ENCODE measurements at regions not wholly inside any gene's neighbourhood (a gene's known extent, or its start where the extent isn't known, plus 50 kb on each side); places are given as distances from the start of the nearest gene placed in this dataset.

DNA sequence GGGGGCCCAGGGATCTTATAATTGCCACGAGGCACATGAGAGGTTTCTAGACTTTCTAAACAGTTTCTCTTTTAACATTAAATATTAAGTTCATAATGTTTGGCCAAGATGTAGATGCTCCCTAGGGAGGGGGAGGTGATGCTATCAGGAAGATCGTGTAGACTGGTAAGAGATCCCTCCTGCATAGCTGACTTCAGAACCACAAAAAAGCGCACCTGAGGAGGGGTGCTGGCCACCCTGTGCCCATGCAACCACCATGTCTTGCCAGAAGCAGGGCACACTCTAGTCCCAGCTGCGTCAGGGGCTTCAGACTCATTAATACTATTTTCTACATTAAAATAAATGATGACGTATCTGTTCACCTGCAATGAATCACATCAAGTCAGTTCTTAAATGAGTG is 103.4 kb upstream of the SLC35G4 start:
- no peaks in the 10 kb centered on the region; the same call in 1 of the 2 replicates for H4K20me1 ChIP-seq (replicated peaks; ENCODE audit: control insufficient read depth, insufficient read depth, low read length)
- no peak for FAIRE-seq
- CTCF ChIA-PET (ENCODE audit: low intra/inter-chr PET ratio) = no interaction called here
- no peak overlapping the region for H2AFZ ChIP-seq (ENCODE audit: low read depth, low read length)
- DNase-seq (ENCODE audit: extremely low read depth in 1 of 4, low spot score in 3 of 4) = no peak
- BruUV-seq (replicated peaks) = no TSS peak
- WGBS (ENCODE audit: insufficient coverage, low coverage, missing lambda C conversion rate) = 0% methylated on average over 5 of the region's 5 CpGs
- H3K4me2 ChIP-seq (ENCODE audit: insufficient read depth, low read length) = no peak overlapping the region
- no peaks in the 10 kb centered on the region for H3K4me1 ChIP-seq (replicated peaks in 1 of 2; ENCODE audit: control insufficient read depth in 2 of 2, insufficient read depth in 2 of 2, low read length in 2 of 2)
- H3K36me3 ChIP-seq (ENCODE audit: control insufficient read depth, insufficient read depth, low read length) = no peaks in the 10 kb centered on the region
- H3K4me3 ChIP-seq = no peak overlapping the region
- no peak overlapping the region for H3K27ac ChIP-seq (ENCODE audit: extremely low read depth, low read depth, low read length)
- no peaks in the 10 kb centered on the region for H3K79me2 ChIP-seq (ENCODE audit: control insufficient read depth, insufficient read depth, low read length)
- in situ Hi-C loops (cut with MboI) = no loop called here
- H3K27me3 ChIP-seq (ENCODE audit: control insufficient read depth in 2 of 2, insufficient read depth in 2 of 2, low read length in 2 of 2) = no peaks in the 10 kb centered on the region
- POLR2A ChIA-PET = no interaction called here
- no peak overlapping the region for H3K9ac ChIP-seq (ENCODE audit: insufficient read depth in 1 of 2, low read depth in 2 of 2, low read length in 2 of 2)
- H3K9me3 ChIP-seq (replicated peaks; ENCODE audit: control insufficient read depth, insufficient read depth, low read depth, low read length) = no peaks in the 10 kb centered on the region
- TF ChIP-seq FOXP4 (CRISPR knock-in tag; IDR thresholded peaks at IDR 0.05; ENCODE audit: borderline replicate concordance) = no peak
- TF ChIP-seq FOXP1 (CRISPR knock-in tag; IDR thresholded peaks at IDR 0.05) = no peak
- no peak for TF ChIP-seq ZNF224 (CRISPR knock-in tag; IDR thresholded peaks at IDR 0.05)
- TF ChIP-seq, protein P1, sequence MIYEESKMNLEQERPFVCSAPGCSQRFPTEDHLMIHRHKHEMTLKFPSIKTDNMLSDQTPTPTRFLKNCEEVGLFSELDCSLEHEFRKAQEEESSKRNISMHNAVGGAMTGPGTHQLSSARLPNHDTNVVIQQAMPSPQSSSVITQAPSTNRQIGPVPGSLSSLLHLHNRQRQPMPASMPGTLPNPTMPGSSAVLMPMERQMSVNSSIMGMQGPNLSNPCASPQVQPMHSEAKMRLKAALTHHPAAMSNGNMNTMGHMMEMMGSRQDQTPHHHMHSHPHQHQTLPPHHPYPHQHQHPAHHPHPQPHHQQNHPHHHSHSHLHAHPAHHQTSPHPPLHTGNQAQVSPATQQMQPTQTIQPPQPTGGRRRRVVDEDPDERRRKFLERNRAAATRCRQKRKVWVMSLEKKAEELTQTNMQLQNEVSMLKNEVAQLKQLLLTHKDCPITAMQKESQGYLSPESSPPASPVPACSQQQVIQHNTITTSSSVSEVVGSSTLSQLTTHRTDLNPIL (CRISPR knock-in tag; IDR thresholded peaks at IDR 0.05) = no peak
- TF ChIP-seq ZEB2 (IDR thresholded peaks at IDR 0.05) = no peak
- TF ChIP-seq ZNF583 (CRISPR knock-in tag; IDR thresholded peaks at IDR 0.05) = no peak
- TF ChIP-seq ILF3 (IDR thresholded peaks at IDR 0.05; ENCODE audit: borderline replicate concordance) = no peak
- no peak for TF ChIP-seq ZFPM2 (CRISPR knock-in tag; IDR thresholded peaks at IDR 0.05)
- TF ChIP-seq GATA2 (CRISPR knock-in tag; IDR thresholded peaks at IDR 0.05) = no peak
- TF ChIP-seq CBFA2T3 (IDR thresholded peaks at IDR 0.05) = no peak
- TF ChIP-seq, protein P2, sequence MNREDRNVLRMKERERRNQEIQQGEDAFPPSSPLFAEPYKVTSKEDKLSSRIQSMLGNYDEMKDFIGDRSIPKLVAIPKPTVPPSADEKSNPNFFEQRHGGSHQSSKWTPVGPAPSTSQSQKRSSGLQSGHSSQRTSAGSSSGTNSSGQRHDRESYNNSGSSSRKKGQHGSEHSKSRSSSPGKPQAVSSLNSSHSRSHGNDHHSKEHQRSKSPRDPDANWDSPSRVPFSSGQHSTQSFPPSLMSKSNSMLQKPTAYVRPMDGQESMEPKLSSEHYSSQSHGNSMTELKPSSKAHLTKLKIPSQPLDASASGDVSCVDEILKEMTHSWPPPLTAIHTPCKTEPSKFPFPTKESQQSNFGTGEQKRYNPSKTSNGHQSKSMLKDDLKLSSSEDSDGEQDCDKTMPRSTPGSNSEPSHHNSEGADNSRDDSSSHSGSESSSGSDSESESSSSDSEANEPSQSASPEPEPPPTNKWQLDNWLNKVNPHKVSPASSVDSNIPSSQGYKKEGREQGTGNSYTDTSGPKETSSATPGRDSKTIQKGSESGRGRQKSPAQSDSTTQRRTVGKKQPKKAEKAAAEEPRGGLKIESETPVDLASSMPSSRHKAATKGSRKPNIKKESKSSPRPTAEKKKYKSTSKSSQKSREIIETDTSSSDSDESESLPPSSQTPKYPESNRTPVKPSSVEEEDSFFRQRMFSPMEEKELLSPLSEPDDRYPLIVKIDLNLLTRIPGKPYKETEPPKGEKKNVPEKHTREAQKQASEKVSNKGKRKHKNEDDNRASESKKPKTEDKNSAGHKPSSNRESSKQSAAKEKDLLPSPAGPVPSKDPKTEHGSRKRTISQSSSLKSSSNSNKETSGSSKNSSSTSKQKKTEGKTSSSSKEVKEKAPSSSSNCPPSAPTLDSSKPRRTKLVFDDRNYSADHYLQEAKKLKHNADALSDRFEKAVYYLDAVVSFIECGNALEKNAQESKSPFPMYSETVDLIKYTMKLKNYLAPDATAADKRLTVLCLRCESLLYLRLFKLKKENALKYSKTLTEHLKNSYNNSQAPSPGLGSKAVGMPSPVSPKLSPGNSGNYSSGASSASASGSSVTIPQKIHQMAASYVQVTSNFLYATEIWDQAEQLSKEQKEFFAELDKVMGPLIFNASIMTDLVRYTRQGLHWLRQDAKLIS (CRISPR knock-in tag; IDR thresholded peaks at IDR 0.05) = no peak
- TF ChIP-seq TRIM24 (IDR thresholded peaks at IDR 0.05) = no peak
- no peak for TF ChIP-seq ZNF551 (CRISPR knock-in tag; IDR thresholded peaks at IDR 0.05)
- no peak for TF ChIP-seq ERF (CRISPR knock-in tag; IDR thresholded peaks at IDR 0.05)
- H3K9me1 ChIP-seq (ENCODE audit: control insufficient read depth, insufficient read depth, low read length) = no peaks in the 10 kb centered on the region
- ATAC-seq = no peak
- intact Hi-C loops (cut with micrococcal nuclease) = no loop called here

All from K562 (cell line).